GM10266 (cell line): ENCODE measurements at regions not wholly inside any gene's neighbourhood (a gene's known extent, or its start where the extent isn't known, plus 50 kb on each side); places are given as distances from the start of the nearest gene placed in this dataset.

ENCODE experiments used
- DNase-seq: peaks from one replicate; pipeline ENCODE4 v3.0.0; 2012; ENCODE audit errors: extremely low spot score
- TF ChIP-seq, protein P1 (sequence below): IDR thresholded peaks from 2 replicates; pipeline ENCODE4 v1.5.1; 2012; ENCODE audit warnings: mild to moderate bottlenecking, low read depth; ENCODE audit not compliant: control insufficient read depth, insufficient read depth; ENCODE audit errors: missing control alignments

- TF ChIP-seq, protein P1, sequence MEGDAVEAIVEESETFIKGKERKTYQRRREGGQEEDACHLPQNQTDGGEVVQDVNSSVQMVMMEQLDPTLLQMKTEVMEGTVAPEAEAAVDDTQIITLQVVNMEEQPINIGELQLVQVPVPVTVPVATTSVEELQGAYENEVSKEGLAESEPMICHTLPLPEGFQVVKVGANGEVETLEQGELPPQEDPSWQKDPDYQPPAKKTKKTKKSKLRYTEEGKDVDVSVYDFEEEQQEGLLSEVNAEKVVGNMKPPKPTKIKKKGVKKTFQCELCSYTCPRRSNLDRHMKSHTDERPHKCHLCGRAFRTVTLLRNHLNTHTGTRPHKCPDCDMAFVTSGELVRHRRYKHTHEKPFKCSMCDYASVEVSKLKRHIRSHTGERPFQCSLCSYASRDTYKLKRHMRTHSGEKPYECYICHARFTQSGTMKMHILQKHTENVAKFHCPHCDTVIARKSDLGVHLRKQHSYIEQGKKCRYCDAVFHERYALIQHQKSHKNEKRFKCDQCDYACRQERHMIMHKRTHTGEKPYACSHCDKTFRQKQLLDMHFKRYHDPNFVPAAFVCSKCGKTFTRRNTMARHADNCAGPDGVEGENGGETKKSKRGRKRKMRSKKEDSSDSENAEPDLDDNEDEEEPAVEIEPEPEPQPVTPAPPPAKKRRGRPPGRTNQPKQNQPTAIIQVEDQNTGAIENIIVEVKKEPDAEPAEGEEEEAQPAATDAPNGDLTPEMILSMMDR, result no peak
- DNase-seq, result no peak
Observed at GRCh38 chr10:89845541-89846280, 144.3 kb downstream of the KIF20B start.

GRCh38 chr10:89846281-89846630, 144.9 kb downstream of the KIF20B start:
- no peak for DNase-seq
- TF ChIP-seq, protein P1, result no peak

- no peak for DNase-seq
- TF ChIP-seq, protein P1, result no peak
Observed at GRCh38 chr10:89846786-89847185, 145.4 kb downstream of the KIF20B start.

GRCh38 chr10:89852872-89853271, 151.5 kb downstream of the KIF20B start:
- TF ChIP-seq, protein P1, result no peak
- DNase-seq, result no peak

GRCh38 chr10:89853781-89854191, 152.4 kb downstream of the KIF20B start:
- DNase-seq, result no peak
- TF ChIP-seq, protein P1, result no peak

DNA sequence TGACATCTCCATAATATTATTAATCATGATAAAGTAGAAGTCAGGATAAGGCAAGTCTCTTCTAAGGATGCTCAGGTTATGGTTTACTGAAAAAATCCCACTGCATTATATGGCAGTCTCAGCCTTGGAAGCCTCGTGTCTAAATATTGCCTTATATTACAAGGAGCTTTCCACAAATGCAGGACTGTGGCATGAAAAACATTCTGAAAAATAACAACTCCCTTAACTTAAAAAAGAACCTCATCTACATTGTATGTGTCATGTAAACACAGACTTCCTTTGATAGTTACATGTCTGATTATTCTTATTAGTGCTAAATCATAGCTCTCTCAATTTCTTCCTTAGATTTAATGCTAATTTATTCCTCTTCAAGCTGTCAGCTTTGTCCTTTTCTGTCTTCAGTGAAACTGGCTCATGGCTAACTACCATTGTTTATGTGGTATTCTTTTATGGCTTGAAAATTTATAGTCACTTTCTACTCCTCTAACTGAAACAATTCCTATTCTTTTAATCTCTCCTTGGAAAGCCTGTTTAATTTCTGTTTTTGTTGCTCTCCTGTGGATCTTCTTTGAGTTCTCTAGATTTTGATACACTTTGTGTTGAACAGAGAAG, 156.1 kb downstream of the KIF20B start:
- DNase-seq, result no peak
- TF ChIP-seq, protein P1, result no peak

GRCh38 chr10:89861199-89861573, 159.8 kb downstream of the KIF20B start:
- TF ChIP-seq, protein P1, result no peak
- no peak for DNase-seq
